ENCODE measurements at regions not wholly inside any gene's neighbourhood (a gene's known extent, or its start where the extent isn't known, plus 50 kb on each side); places are given as distances from the start of the nearest gene placed in this dataset.

DNA sequence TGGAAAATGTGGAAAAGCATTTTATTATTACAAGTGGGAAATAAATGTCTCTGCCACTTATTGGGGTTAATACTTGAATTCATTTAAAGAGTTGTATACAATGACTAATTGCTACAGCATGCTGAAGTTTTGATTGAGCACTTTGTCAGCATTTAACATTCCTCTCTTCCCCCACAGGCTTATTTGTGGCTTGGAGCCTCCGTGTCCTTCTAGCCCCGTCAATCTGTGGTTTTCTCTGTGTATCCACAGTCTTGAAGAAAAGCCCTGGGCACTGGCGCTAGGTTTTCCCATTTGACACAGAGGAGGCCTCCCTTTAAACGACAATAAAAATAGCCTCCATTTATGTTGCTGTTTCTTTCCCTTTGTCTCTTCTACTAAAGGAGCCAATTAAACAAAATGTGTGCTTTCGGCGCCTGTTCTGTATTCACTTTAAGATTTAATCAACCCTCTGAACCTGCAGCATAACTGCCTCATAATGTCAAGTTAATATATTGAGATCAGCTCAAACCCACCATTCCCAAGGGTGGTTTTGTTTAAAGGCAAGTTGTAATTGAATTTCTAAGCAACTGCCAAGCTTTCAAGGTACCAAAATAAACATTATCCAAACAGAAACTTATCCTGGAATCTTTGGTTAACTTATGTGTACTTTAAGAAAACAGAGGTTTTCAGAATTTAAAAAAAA, 92.9 kb upstream of the ADRA1D start:
- H3K27me3 ChIP-seq (ENCODE audit: insufficient read depth in 3 of 3, low read length in 2 of 3): peaks cover 0 to 2% (median 0%) of the 10 kb centered on the region in 3 donors
- no peak for DNase-seq
- 46 to 58% (median 56%) methylated on average over 6 of the region's 6 CpGs for WGBS, 3 donors
- TF ChIP-seq, protein P1, sequence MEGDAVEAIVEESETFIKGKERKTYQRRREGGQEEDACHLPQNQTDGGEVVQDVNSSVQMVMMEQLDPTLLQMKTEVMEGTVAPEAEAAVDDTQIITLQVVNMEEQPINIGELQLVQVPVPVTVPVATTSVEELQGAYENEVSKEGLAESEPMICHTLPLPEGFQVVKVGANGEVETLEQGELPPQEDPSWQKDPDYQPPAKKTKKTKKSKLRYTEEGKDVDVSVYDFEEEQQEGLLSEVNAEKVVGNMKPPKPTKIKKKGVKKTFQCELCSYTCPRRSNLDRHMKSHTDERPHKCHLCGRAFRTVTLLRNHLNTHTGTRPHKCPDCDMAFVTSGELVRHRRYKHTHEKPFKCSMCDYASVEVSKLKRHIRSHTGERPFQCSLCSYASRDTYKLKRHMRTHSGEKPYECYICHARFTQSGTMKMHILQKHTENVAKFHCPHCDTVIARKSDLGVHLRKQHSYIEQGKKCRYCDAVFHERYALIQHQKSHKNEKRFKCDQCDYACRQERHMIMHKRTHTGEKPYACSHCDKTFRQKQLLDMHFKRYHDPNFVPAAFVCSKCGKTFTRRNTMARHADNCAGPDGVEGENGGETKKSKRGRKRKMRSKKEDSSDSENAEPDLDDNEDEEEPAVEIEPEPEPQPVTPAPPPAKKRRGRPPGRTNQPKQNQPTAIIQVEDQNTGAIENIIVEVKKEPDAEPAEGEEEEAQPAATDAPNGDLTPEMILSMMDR (IDR thresholded peaks at IDR 0.05): no peak
- no peaks in the 10 kb centered on the region for H3K4me1 ChIP-seq
- no peak overlapping the region for H3K4me3 ChIP-seq
- H3K27ac ChIP-seq: no peak overlapping the region
- no peak for ATAC-seq
- no peaks in the 10 kb centered on the region for H3K36me3 ChIP-seq (ENCODE audit: insufficient read depth in 1 of 2, low read depth in 1 of 2)
- intact Hi-C loops (cut with DNase I): no loop called here
- no peaks in the 10 kb centered on the region for H3K9me3 ChIP-seq

DNA sequence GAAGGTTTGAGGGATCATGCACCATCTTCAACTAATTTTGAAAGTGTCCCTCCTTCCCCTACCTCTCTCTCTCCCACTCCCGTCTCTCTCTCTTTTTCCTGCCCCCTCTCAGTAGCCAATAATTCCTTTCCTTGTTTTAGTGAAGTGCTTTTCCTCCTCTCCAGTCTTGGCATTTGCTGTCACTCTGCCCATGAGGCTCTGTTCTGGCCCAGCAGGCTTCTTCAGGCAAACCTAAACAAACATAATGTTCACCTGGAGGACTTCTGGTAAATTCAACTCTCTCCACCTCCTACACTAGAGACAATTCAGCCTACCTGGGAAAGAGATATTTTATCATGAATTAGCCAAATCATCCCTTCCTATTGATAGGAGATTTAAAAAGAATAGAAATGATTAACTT, 86.6 kb upstream of the ADRA1D start:
- ATAC-seq (no peak), DNase-seq (no peak)
- no peaks in the 10 kb centered on the region for H3K9me3 ChIP-seq
- intact Hi-C loops (cut with DNase I): no loop called here
- no peaks in the 10 kb centered on the region for H3K27me3 ChIP-seq (ENCODE audit: insufficient read depth in 3 of 3, low read length in 2 of 3)
- no peaks in the 10 kb centered on the region for H3K4me1 ChIP-seq
- TF ChIP-seq, protein P1 (IDR thresholded peaks at IDR 0.05): no peak
- WGBS, 3 donors: 38 to 63% (median 55%) methylated on average over 1 of the region's 1 CpG
- no peak overlapping the region for H3K27ac ChIP-seq
- no peaks in the 10 kb centered on the region for H3K36me3 ChIP-seq (ENCODE audit: insufficient read depth in 1 of 2, low read depth in 1 of 2)
- H3K4me3 ChIP-seq: no peak overlapping the region

DNA sequence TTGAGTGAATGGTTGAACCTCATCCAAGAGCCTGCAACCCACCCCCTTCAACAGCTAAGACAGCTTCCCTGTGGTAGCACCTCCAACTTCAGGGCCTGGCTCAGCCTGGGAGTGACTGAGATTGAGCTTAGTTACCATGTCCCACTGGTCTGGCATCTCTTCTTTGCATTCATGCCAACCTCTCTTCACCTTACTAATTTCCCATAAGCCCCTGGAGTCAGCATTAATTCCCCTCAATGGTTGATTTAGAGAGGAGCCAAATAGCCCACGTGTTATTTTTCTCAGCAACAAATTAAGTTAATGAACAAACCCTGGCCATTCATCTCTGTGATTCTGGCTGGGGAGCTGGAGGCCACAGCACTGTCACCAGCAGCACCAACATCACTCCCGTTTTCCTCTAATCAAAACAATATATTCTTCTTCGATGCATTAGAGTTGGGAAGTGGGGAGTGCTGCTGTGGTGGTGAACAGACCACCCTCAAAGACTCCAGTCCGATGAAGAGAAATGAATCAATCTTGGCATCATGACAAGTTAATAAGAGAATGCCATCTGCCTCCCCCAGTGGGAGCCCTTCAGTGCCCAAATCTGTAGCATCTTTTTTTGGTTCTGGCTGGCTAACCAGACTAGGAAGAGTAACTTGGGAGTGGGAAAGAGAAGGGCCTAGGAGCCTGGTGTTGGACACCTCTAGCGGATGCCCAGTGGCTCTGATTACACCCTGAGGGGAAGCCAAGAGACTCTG, 83.2 kb upstream of the ADRA1D start:
- no peak overlapping the region for H3K4me3 ChIP-seq
- TF ChIP-seq, protein P1 (IDR thresholded peaks at IDR 0.05): no peak
- H3K27me3 ChIP-seq (ENCODE audit: insufficient read depth in 3 of 3, low read length in 2 of 3): no peaks in the 10 kb centered on the region
- ATAC-seq: no peak
- no peaks in the 10 kb centered on the region for H3K4me1 ChIP-seq
- no peak for DNase-seq
- H3K9me3 ChIP-seq: no peaks in the 10 kb centered on the region
- no peaks in the 10 kb centered on the region for H3K36me3 ChIP-seq (ENCODE audit: insufficient read depth in 1 of 2, low read depth in 1 of 2)
- 65 to 69% (median 69%) methylated on average over 5 of the region's 5 CpGs for WGBS, 3 donors
- no peak overlapping the region for H3K27ac ChIP-seq
- intact Hi-C loops (cut with DNase I): no loop called here

DNA sequence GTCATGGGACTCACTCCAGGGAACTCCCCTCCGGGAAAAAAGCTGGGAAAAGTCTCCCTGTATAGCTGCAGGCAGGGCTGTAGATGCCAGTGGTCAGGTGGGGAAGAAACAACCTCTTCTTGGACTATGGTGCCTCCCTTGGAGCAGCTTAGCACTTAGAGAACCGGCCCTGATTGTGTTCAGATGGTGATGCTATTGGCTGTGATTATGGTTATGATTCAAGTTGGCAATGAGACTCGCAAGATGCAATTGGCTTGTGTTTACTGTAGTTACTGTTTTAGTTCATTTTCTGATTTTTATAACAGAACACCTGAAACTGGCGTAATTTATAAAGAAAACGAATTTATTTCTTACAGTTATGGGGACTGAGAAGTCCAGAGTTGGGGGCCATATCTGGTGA, 80.9 kb upstream of the ADRA1D start:
- no peak overlapping the region for H3K27ac ChIP-seq
- intact Hi-C loops (cut with DNase I): no loop called here
- no peaks in the 10 kb centered on the region for H3K36me3 ChIP-seq (ENCODE audit: insufficient read depth in 1 of 2, low read depth in 1 of 2)
- DNase-seq: no peak
- 65 to 69% (median 69%) methylated on average over 5 of the region's 5 CpGs for WGBS, 3 donors
- no peak overlapping the region for H3K4me3 ChIP-seq
- ATAC-seq: no peak
- H3K27me3 ChIP-seq (ENCODE audit: insufficient read depth in 3 of 3, low read length in 2 of 3): no peaks in the 10 kb centered on the region
- no peaks in the 10 kb centered on the region for H3K4me1 ChIP-seq
- TF ChIP-seq, protein P1 (IDR thresholded peaks at IDR 0.05): no peak
- H3K9me3 ChIP-seq: no peaks in the 10 kb centered on the region
